Ishikawa (cell line): ENCODE measurements at regions not wholly inside any gene's neighbourhood (a gene's known extent, or its start where the extent isn't known, plus 50 kb on each side); places are given as distances from the start of the nearest gene placed in this dataset.

Source experiments
- CEBPB ChIP-seq: IDR thresholded peaks from 2 replicates; pipeline ENCODE4 v1.6.1; 2012
- CREB1 ChIP-seq: IDR thresholded peaks from 2 replicates; pipeline ENCODE4 v1.6.1; 2012; ENCODE audit warnings: low read depth
- EGR1 ChIP-seq: IDR thresholded peaks from 2 replicates; pipeline ENCODE4 v1.6.1; 2012
- EP300 ChIP-seq: IDR thresholded peaks from 2 replicates; pipeline ENCODE4 v1.6.1; 2012; ENCODE audit warnings: borderline replicate concordance
- FOXM1 ChIP-seq: IDR thresholded peaks from 2 replicates; pipeline ENCODE4 v1.6.1; 2012; ENCODE audit warnings: low read depth, borderline replicate concordance
- MAX ChIP-seq: IDR thresholded peaks from 2 replicates; pipeline ENCODE4 v1.6.1; 2012
- NFIC ChIP-seq: IDR thresholded peaks from 2 replicates; pipeline ENCODE4 v1.6.1; 2012
- RAD21 ChIP-seq: IDR thresholded peaks from 2 replicates; pipeline ENCODE4 v1.6.1; 2012; ENCODE audit warnings: low read depth
- REST ChIP-seq: IDR thresholded peaks from 2 replicates; pipeline ENCODE4 v1.6.1; 2012; ENCODE audit warnings: low read depth, mild to moderate bottlenecking
- TAF1 ChIP-seq: IDR thresholded peaks from 2 replicates; pipeline ENCODE4 v1.6.1; 2012; ENCODE audit warnings: low read depth, mild to moderate bottlenecking
- TCF12 ChIP-seq: IDR thresholded peaks from 2 replicates; pipeline ENCODE4 v1.6.1; 2012; ENCODE audit warnings: low read depth
- TEAD4 ChIP-seq: IDR thresholded peaks from 2 replicates; pipeline ENCODE4 v1.6.1; 2012
- USF1 ChIP-seq: IDR thresholded peaks from 2 replicates; pipeline ENCODE4 v1.6.1; 2012
- YY1 ChIP-seq: IDR thresholded peaks from 2 replicates; pipeline ENCODE4 v1.6.1; 2012; ENCODE audit warnings: low read depth
- ZBTB7A ChIP-seq: IDR thresholded peaks from 2 replicates; pipeline ENCODE4 v1.6.1; 2012; ENCODE audit warnings: low read depth

GRCh38 chr12:97643924-97644323 lies 181.3 kb downstream of the RMST start:
- 0 out of 2 replicates have a peak, but pooled peaks have one; percentile 5 for TF ChIP-seq TCF12
- no peak for TF ChIP-seq CEBPB
- TF ChIP-seq REST: no peak
- TF ChIP-seq TAF1: no peak
- TF ChIP-seq USF1: no peak

GRCh38 chr12:97645726-97646125 lies 183.1 kb downstream of the RMST start:
- no peak for TF ChIP-seq TAF1
- TF ChIP-seq CREB1: no peak
- TF ChIP-seq EP300: no peak
- TF ChIP-seq YY1: no peak
- TF ChIP-seq RAD21: no peak
- TF ChIP-seq CEBPB: no peak
- no peak for TF ChIP-seq EGR1
- TF ChIP-seq TCF12: no peak
- TF ChIP-seq USF1: no peak
- no peak for TF ChIP-seq NFIC
- no peak for TF ChIP-seq MAX
- TF ChIP-seq ZBTB7A: no peak
- TF ChIP-seq FOXM1: no peak
- TF ChIP-seq TEAD4: no peak

- TF ChIP-seq CEBPB: no peak
- no peak for TF ChIP-seq CREB1
- no peak for TF ChIP-seq TAF1
- no peak for TF ChIP-seq NFIC
These were observed 184.5 kb downstream of the RMST start for GRCh38 chr12:97647142-97647541.

- TF ChIP-seq TCF12: no peak
- TF ChIP-seq CREB1: no peak
- TF ChIP-seq USF1: no peak
- no peak for TF ChIP-seq ZBTB7A
- no peak for TF ChIP-seq TAF1
- TF ChIP-seq FOXM1: no peak
- TF ChIP-seq YY1: no peak
- no peak for TF ChIP-seq EGR1
- TF ChIP-seq TEAD4: no peak
- no peak for TF ChIP-seq REST
- no peak for TF ChIP-seq EP300
- TF ChIP-seq NFIC: no peak
These were observed 187.6 kb downstream of the RMST start for GRCh38 chr12:97650242-97650641.

GRCh38 chr12:97659117-97659880 lies 196.7 kb downstream of the RMST start:
- TF ChIP-seq NFIC (no peak), ZBTB7A (no peak), USF1 (no peak), REST (no peak), TCF12 (no peak), FOXM1 (no peak), TEAD4 (no peak), CEBPB (no peak), EGR1 (no peak), CREB1 (no peak), RAD21 (no peak), TAF1 (no peak), YY1 (no peak), MAX (no peak), EP300 (no peak)
